HL-60/S4 (cell line): ENCODE measurements at regions not wholly inside any gene's neighbourhood (a gene's known extent, or its start where the extent isn't known, plus 50 kb on each side); places are given as distances from the start of the nearest gene placed in this dataset.

Source experiments
- in situ Hi-C: fragments of 300-500 bp; cut with MboI; formaldehyde crosslinking; loops from 2 replicates; pipeline ENCODE4 v1.14.3; 2022; ENCODE audit warnings: low sequenced_read_pairs

DNA sequence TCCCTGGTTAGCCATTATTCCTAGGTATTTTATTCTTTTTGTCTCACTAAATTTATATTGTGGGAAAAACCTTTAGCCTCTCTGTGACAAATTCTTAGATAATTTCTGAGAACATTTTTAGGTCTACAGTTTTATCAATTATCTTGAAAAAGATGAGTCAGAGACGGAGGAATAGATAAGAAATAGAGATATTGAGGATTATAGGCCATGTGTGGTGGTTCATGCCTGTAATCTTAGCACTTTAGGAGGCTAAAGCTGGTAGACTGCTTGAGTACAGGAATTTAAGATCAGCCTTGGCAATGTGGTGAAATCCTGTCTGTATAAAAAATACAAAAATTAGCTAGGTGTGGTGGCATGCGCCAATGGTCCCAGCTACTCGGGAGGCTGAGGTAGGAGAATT, 960.2 kb downstream of the SQOR start:
- in situ Hi-C loops: no loop called here

DNA sequence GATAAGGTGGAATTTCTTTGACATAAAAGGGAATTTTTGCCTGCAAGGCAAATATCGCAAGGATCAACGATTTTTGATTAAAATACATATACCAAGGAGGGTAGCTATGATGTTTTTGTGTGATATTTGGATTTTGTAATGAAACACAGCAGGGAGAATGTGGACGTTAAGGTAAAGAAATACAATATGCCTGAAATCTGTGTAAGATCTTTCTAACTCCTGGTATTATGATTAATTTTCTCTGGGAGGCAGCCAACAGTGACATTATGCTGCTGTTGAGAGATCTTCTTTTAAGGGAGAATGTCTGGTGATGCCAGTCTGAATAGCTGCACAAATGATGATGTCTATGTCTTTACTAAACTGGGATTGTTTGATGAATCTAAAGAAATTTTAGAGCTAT, 972.2 kb downstream of the SQOR start:
- in situ Hi-C loops: no loop called here

- in situ Hi-C loops: no loop called here
Measured at GRCh38 chr15:46616033-46616432, 981.2 kb downstream of the SQOR start.

DNA sequence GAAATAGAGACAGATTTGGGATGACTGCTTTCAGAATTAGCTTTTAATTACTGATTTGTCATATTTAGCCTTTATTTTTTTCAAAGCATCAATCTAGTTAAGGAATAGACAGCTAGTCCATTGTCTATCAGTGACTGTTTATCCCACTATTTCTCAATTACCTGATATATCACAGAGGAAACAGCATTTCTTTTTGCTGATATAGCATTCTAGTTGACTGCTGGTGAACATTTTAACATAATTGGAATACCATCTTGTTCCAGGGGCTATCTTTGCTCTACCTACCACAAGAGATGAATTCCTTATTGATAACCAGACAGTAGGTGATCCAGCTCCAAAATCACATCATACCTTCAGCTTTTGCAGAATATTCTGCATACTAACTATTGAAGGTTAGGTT, 982.7 kb downstream of the SQOR start:
- in situ Hi-C loops: no loop called here

- in situ Hi-C loops: no loop called here
Measured at GRCh38 chr15:46618984-46619383, 984.2 kb downstream of the SQOR start.

- in situ Hi-C loops: no loop called here
Measured at GRCh38 chr15:46620392-46621013, 985.7 kb downstream of the SQOR start.

DNA sequence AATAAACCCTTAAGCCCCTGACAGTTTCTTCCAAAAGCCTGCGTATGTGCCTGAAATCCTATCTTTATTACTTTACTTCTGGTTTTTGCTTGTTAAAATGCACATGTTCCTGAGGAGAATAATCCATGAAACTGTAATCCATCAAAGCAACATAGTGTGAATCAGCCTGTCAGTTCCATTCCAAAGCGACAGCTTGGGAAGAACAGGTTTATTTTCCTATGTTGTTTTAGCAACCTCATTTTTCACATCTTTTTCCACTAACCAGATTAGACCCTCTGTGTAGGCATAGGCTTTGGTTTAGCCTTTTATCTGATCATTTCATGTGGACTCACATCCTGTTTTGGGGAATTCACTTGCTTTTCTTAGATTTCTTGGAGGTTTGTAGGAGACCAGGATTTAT, 988.0 kb downstream of the SQOR start:
- in situ Hi-C loops: no loop called here

DNA sequence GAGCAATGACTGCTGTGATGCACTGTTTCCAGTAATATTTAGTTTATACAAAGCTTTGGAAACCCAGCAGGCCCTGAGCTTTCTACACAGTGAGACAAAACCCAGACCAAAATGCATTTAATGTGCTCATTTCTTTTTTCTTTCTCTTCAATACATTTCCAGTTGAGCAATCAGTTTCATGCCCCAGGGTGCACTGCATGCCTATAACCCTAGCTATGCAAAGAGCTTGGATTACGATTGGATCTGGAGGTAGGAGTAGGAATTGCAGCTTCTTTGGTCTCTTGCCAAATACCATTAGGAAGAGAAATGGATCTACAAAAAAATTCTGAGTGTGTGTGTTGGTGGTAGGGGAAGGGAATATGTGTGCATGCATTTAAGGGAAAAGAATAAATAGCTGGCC, 1001.4 kb downstream of the SQOR start:
- in situ Hi-C loops: no loop called here

DNA sequence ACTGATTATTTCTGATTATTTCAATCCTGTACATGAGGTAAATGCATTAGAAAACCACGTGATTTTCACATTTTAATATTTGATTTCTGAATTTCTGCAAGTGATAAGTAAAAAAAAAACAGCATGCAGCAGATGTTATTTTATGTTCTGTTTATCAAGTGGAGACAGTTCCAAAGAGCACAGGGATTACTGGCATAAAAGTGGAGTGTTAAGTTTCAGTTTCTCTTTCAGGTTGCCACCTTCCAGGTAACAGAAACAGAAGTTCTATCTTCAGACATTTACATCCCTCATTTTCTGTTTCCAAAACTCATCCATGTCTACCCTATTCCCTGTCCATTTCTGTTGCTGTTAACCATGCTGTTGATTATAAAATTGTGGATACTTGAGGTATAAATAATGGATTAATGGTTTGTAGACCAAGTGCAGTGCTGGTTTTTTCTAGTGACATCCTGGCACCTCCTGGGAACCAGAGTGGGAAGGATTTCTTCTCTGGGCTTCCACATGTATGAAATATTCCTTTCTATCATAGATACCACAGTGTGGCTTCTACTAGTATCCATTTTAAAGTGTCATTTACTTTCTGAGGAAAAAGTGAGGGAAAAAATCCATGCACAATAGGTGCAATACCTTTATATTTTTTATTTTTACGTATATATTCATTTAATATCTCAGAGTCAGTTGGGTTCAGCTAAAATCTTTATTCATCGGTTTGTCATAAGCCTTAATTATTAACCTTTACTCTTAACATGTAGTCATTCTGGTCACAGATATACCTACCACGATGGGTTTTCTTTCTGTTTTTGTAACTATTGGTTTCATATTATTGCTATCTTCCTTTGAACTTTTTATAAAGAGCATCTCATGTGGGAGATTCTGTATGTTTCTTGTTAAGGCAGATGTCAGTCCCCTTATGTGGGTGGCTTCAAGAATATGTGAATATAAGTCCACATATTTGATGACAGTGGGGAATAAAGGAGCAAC, 1010.0 kb downstream of the SQOR start:
- in situ Hi-C loops: no loop called here

DNA sequence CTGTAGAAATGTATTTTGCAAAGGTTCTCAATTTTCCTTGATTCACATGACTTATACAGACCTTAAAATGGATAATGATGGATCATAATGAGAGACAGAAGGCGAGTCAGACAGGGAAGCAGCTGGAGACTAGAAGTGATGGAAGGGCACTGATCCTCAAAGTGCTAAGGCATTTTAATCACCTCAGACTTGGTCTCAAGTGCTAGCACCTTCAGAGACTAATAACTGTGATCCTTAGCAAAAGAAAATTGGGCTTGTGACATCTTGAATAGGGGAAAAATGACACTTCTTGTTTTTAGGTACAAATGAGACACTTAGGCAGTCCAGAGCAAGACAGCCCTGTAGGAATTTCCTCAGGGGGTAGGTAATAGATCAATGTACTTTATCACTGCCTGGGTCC, 1011.7 kb downstream of the SQOR start:
- in situ Hi-C loops: no loop called here

GRCh38 chr15:46647046-46647445, 1012.2 kb downstream of the SQOR start:
- in situ Hi-C loops: no loop called here

GRCh38 chr15:46652266-46652665, 1017.4 kb downstream of the SQOR start:
- in situ Hi-C loops: no loop called here

DNA sequence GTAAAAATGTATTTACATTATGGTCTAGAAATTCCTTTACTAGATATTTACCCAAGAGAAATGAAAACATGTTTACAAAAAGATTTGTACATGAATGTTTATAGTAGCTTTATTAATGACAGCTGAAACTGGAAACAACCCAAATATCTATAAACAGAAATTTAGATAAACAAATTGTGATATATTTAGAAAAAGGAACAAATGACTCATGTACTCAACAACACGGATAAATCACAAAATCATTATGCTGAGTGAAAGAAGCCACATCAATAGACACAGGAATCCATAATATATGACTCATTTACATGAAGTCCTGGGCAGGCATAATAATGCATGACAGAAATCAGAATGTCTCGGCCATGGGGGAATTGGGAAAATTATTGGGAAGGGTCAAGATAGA, 1020.2 kb downstream of the SQOR start:
- in situ Hi-C loops: no loop called here

GRCh38 chr15:46660096-46660842, 1025.4 kb downstream of the SQOR start:
- in situ Hi-C loops: no loop called here

DNA sequence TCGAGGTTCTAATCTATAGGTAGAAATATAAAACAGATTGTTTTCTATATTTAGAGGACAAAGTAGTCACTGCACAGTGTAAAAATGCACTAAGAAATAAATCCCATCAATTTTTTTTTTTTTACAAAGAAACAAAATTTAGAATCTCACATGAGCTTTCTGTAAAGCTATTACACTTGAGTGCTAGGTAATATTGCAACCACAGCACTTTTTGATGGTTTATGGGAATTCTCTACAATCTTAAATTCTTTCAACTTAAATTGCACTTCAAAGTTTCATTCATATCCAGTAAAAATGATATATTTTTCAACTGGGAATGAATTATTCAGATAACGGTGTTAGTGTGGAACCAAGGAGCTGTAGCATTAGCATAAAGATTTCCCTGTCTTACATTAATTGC, 1035.4 kb downstream of the SQOR start:
- in situ Hi-C loops: no loop called here

- in situ Hi-C loops: no loop called here
Measured at GRCh38 chr15:46671336-46671735, 1036.5 kb downstream of the SQOR start.

GRCh38 chr15:46672041-46672440, 1037.2 kb downstream of the SQOR start:
- in situ Hi-C loops: no loop called here

- in situ Hi-C loops: no loop called here
Measured at GRCh38 chr15:46676233-46677206, 1040.8 kb upstream of the SEMA6D start.

- in situ Hi-C loops: no loop called here
Measured at GRCh38 chr15:46677491-46677890, 1039.8 kb upstream of the SEMA6D start.

- in situ Hi-C loops: no loop called here
Measured at GRCh38 chr15:46681901-46682300, 1035.4 kb upstream of the SEMA6D start.
